ENCODE measurements at regions not wholly inside any gene's neighbourhood (a gene's known extent, or its start where the extent isn't known, plus 50 kb on each side); places are given as distances from the start of the nearest gene placed in this dataset.

GRCh38 chr15:96407482-96407881 is 77.0 kb downstream of the NR2F2 start:
- TF ChIP-seq EZH2 (IDR thresholded peaks at IDR 0.05; ENCODE audit: borderline replicate concordance, low read depth, low read length): no peak
- no peak for TF ChIP-seq CTCF (IDR thresholded peaks at IDR 0.05 in 2 of 3, conservative IDR thresholded peaks at IDR 0.05 in 1 of 3; ENCODE audit: insufficient read depth in 2 of 3, low read depth in 1 of 3, low read length in 3 of 3)
- no peak for TF ChIP-seq HNRNPH1 (optimal IDR thresholded peaks at IDR 0.05; ENCODE audit: low read depth, low read length)
- no peak for TF ChIP-seq C11orf30 (IDR thresholded peaks at IDR 0.05; ENCODE audit: low read depth)
- TF ChIP-seq POLR2A (conservative IDR thresholded peaks at IDR 0.05): no peak
- no peak for TF ChIP-seq SMAD3 (CRISPR knock-in tag; conservative IDR thresholded peaks at IDR 0.05)
- TF ChIP-seq SREBF2 (CRISPR knock-in tag; IDR thresholded peaks at IDR 0.05): no peak
- no peak for TF ChIP-seq ZNF140 (CRISPR knock-in tag; IDR thresholded peaks at IDR 0.05)

Data from K562 (cell line).